ENCODE measurements at regions not wholly inside any gene's neighbourhood (a gene's known extent, or its start where the extent isn't known, plus 50 kb on each side); places are given as distances from the start of the nearest gene placed in this dataset.

GRCh38 chr13:39186205-39186875 lies 148.1 kb downstream of the NHLRC3 start:
- no peak overlapping the region for H3K4me3 ChIP-seq (replicated peaks; ENCODE audit: low read depth, low read length)
- no peak for DNase-seq (ENCODE audit: low read depth)
- no peak for TF ChIP-seq CTCF (IDR thresholded peaks at IDR 0.05; ENCODE audit: low read length, missing control alignments)

GRCh38 chr13:39189778-39190177 lies 151.5 kb downstream of the NHLRC3 start:
- TF ChIP-seq CTCF (IDR thresholded peaks at IDR 0.05; ENCODE audit: low read length, missing control alignments), result no peak
- H3K4me3 ChIP-seq (replicated peaks; ENCODE audit: low read depth, low read length), result no peak overlapping the region
- no peak for DNase-seq (ENCODE audit: low read depth)

- no peak for TF ChIP-seq CTCF (IDR thresholded peaks at IDR 0.05; ENCODE audit: low read length, missing control alignments)
- DNase-seq (ENCODE audit: low read depth), result no peak
- H3K4me3 ChIP-seq (replicated peaks; ENCODE audit: low read depth, low read length), result no peak overlapping the region
These were observed 158.8 kb downstream of the NHLRC3 start for GRCh38 chr13:39196965-39197646.

GRCh38 chr13:39197647-39198007 lies 159.4 kb downstream of the NHLRC3 start:
- H3K4me3 ChIP-seq (replicated peaks; ENCODE audit: low read depth, low read length), result no peak overlapping the region
- no peak for DNase-seq (ENCODE audit: low read depth)
- no peak for TF ChIP-seq CTCF (IDR thresholded peaks at IDR 0.05; ENCODE audit: low read length, missing control alignments)

- H3K4me3 ChIP-seq (replicated peaks; ENCODE audit: low read depth, low read length), result no peak overlapping the region
- no peak for TF ChIP-seq CTCF (IDR thresholded peaks at IDR 0.05; ENCODE audit: low read length, missing control alignments)
- DNase-seq (ENCODE audit: low read depth), result no peak
These were observed 162.1 kb downstream of the NHLRC3 start for GRCh38 chr13:39200249-39200910.

- no peak for TF ChIP-seq CTCF (IDR thresholded peaks at IDR 0.05; ENCODE audit: low read length, missing control alignments)
- DNase-seq (ENCODE audit: low read depth), result no peak
- H3K4me3 ChIP-seq (replicated peaks; ENCODE audit: low read depth, low read length), result no peak overlapping the region
These were observed 162.9 kb downstream of the NHLRC3 start for GRCh38 chr13:39201180-39201579.
